ENCODE measurements at regions not wholly inside any gene's neighbourhood (a gene's known extent, or its start where the extent isn't known, plus 50 kb on each side); places are given as distances from the start of the nearest gene placed in this dataset.

- H3K27me3 ChIP-seq (ENCODE audit: control insufficient read depth in 2 of 2, insufficient read depth in 2 of 2, low read length in 2 of 2): no peaks in the 10 kb centered on the region
- BruUV-seq (replicated peaks): no TSS peak
- no peaks in the 10 kb centered on the region for H3K36me3 ChIP-seq (ENCODE audit: control insufficient read depth in 2 of 2, extremely low read depth in 1 of 2, insufficient read depth in 2 of 2, low read length in 2 of 2)
- ChIA-PET POLR2A (no interaction called here), CTCF (no interaction called here)
- intact Hi-C loops (cut with micrococcal nuclease): no loop called here
- TF ChIP-seq MAX (IDR thresholded peaks at IDR 0.05; ENCODE audit: insufficient read depth, insufficient read length) (no peak), EZH2 (IDR thresholded peaks at IDR 0.05; ENCODE audit: borderline replicate concordance, low read depth, low read length, severe bottlenecking) (no peak), GATA2 (IDR thresholded peaks at IDR 0.05; ENCODE audit: insufficient read depth, insufficient read length, low read depth, low read length) (no peak)
- H3K4me2 ChIP-seq (ENCODE audit: insufficient read depth, low read length): no peak overlapping the region
- H3K27ac ChIP-seq (ENCODE audit: insufficient read depth, low read depth, low read length): no peak overlapping the region
- H2AFZ ChIP-seq (ENCODE audit: low read depth, low read length): no peak overlapping the region
- no peak overlapping the region for H3K4me3 ChIP-seq (replicated peaks in 1 of 3; ENCODE audit: insufficient read depth in 1 of 3, low read depth in 1 of 3, low read length in 3 of 3)
- dilution Hi-C loops (cut with MboI; ENCODE audit: extremely low pct_ligation_motif_present, low sequenced_read_pairs): no loop called here
- no peaks in the 10 kb centered on the region for H3K9me3 ChIP-seq (replicated peaks; ENCODE audit: control insufficient read depth, insufficient read depth, low read length)
- H4K20me1 ChIP-seq (replicated peaks; ENCODE audit: control insufficient read depth, extremely low read depth, insufficient read depth, low read length): no peaks in the 10 kb centered on the region
- no peaks in the 10 kb centered on the region for H3K4me1 ChIP-seq (ENCODE audit: control insufficient read depth, extremely low read depth, insufficient read depth, low read length)
- no peaks in the 10 kb centered on the region for H3K79me2 ChIP-seq (ENCODE audit: control insufficient read depth, insufficient read depth, low read length)
- H3K9me1 ChIP-seq (replicated peaks; ENCODE audit: control insufficient read depth, extremely low read depth, insufficient read depth, low read length): no peaks in the 10 kb centered on the region
- no peak for DNase-seq (ENCODE audit: low read depth, low spot score)
- H3K9ac ChIP-seq (replicated peaks; ENCODE audit: extremely low read depth, insufficient read depth, low read length): no peak overlapping the region
- no peak for FAIRE-seq
Measured at GRCh38 chr14:83053022-83053710, 1519.5 kb upstream of the SEL1L start.

GRCh38 chr14:83058068-83058467, 1524.4 kb upstream of the SEL1L start:
- Histone ChIP-seq H3K4me3 (replicated peaks in 1 of 3; ENCODE audit: insufficient read depth in 1 of 3, low read depth in 1 of 3, low read length in 3 of 3) (no peak overlapping the region), H3K9me1 (replicated peaks; ENCODE audit: control insufficient read depth, extremely low read depth, insufficient read depth, low read length) (no peaks in the 10 kb centered on the region), H3K4me1 (ENCODE audit: control insufficient read depth, extremely low read depth, insufficient read depth, low read length) (no peaks in the 10 kb centered on the region), H3K27me3 (ENCODE audit: control insufficient read depth in 2 of 2, insufficient read depth in 2 of 2, low read length in 2 of 2) (no peaks in the 10 kb centered on the region), H3K27ac (ENCODE audit: insufficient read depth, low read depth, low read length) (no peak overlapping the region), H2AFZ (ENCODE audit: low read depth, low read length) (no peak overlapping the region), H3K9me3 (replicated peaks; ENCODE audit: control insufficient read depth, insufficient read depth, low read length) (peaks cover 2% of the 10 kb centered on the region), H3K4me2 (ENCODE audit: insufficient read depth, low read length) (no peak overlapping the region), H3K79me2 (ENCODE audit: control insufficient read depth, insufficient read depth, low read length) (no peaks in the 10 kb centered on the region), H4K20me1 (replicated peaks; ENCODE audit: control insufficient read depth, extremely low read depth, insufficient read depth, low read length) (no peaks in the 10 kb centered on the region), H3K9ac (replicated peaks; ENCODE audit: extremely low read depth, insufficient read depth, low read length) (no peak overlapping the region), H3K36me3 (ENCODE audit: control insufficient read depth in 2 of 2, extremely low read depth in 1 of 2, insufficient read depth in 2 of 2, low read length in 2 of 2) (no peaks in the 10 kb centered on the region)
- intact Hi-C loops (cut with micrococcal nuclease): no loop called here
- ChIA-PET CTCF (no interaction called here), POLR2A (no interaction called here)
- FAIRE-seq: no peak
- no TSS peak for BruUV-seq (replicated peaks)
- dilution Hi-C loops (cut with MboI; ENCODE audit: extremely low pct_ligation_motif_present, low sequenced_read_pairs): no loop called here
- TF ChIP-seq MYC (IDR thresholded peaks at IDR 0.05; ENCODE audit: low read depth, low read length) (no peak), EZH2 (IDR thresholded peaks at IDR 0.05; ENCODE audit: borderline replicate concordance, low read depth, low read length, severe bottlenecking) (no peak), GATA2 (IDR thresholded peaks at IDR 0.05; ENCODE audit: insufficient read depth, insufficient read length, low read depth, low read length) (no peak), JUN (IDR thresholded peaks at IDR 0.05; ENCODE audit: borderline replicate concordance, insufficient read depth, insufficient read length, low read depth) (no peak), MAX (IDR thresholded peaks at IDR 0.05; ENCODE audit: insufficient read depth, insufficient read length) (no peak)
- DNase-seq (ENCODE audit: low read depth, low spot score): no peak
